GM18907 (cell line): ENCODE measurements at regions not wholly inside any gene's neighbourhood (a gene's known extent, or its start where the extent isn't known, plus 50 kb on each side); places are given as distances from the start of the nearest gene placed in this dataset.

Experiments
- ATAC-seq: cut with Tn5 transposase; IDR thresholded peaks from one replicate; pipeline ENCODE4 v1.9.1; 2021; ENCODE audit warnings: mild to moderate bottlenecking, moderate library complexity; ENCODE audit not compliant: unreplicated experiment

GRCh38 chr16:77590707-77591106 lies 131.6 kb upstream of the NUDT7 start:
- no peak for ATAC-seq

DNA sequence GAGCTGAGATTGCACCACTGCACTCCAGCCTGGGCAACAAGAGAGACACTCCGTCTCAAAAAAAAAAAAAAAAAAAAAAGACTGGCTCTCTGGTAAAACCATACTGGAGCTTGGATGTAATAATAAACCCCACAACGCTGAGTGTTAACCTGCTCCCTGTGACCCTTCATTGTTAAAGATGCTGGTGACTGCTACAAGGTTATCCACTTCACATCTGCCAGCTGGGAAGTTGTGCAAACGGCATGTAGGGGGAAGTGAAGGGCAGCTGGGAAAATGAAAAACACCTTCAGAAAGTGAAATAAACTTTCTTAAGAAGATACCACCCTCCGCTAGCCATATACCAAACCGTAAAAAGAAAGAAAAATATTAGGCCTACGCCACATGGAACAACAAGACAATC lies 131.0 kb upstream of the NUDT7 start:
- ATAC-seq = no peak

DNA sequence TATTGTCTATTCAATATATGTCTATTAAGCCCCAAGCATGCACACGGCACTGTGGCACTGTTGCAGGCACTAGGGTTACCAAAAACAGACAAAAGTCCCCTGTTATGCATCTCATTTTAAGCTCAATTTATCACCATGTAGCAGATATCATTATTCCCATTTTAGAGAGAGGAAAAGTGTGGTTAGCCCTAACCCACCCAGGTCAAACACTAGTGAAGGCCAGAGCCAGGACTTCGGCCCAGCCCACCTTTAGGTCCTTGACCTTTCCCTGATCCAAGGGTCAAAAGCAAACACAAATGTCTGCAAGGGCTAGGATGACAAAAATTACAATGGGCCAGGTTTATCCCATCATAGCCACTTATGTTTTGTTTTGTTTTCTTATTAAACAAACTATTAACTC lies 130.3 kb upstream of the NUDT7 start:
- no peak for ATAC-seq

DNA sequence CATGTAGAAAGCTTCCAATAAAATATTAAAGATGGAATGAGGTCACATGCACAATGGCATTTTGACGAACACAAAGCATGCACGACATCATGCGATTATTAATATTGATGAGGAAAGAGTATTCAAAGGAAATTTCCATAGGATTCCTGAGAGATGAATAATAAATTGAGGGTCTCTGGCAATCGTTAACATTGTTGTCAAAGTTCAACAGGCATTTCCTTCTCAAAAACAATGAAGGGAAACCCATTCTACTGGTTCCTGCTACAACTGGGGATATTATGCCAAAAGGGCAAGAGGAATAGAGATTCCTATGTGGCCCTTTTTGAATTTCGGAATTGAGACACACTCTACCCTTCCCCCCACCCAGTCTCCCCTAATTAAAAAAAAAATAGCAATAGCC lies 128.3 kb upstream of the NUDT7 start:
- no peak for ATAC-seq

GRCh38 chr16:77594799-77595596 lies 127.3 kb upstream of the NUDT7 start:
- no peak for ATAC-seq

- ATAC-seq = no peak
These were observed 126.1 kb upstream of the NUDT7 start for GRCh38 chr16:77596261-77596660.

- ATAC-seq = no peak
These were observed 122.4 kb upstream of the NUDT7 start for GRCh38 chr16:77599793-77600415.

DNA sequence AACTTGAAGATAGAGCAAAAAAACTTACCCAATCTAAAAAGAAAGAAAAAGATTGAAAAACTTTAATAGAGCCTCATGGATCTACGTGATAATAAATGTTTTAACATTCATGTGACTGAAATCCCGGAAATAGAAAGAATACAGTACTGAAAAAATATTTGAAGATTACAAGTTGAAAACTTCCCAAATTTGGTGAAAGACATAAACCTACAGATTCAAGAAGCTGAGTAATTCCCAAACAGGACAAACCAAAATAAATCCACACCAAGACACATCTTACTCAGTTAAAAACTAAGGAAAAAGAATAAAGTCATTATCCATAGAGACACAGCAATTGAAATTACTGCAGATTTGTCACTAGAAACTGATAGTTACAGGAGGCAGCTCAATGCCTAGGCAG lies 121.8 kb upstream of the NUDT7 start:
- no peak for ATAC-seq

GRCh38 chr16:77603656-77604055 lies 118.7 kb upstream of the NUDT7 start:
- no peak for ATAC-seq

DNA sequence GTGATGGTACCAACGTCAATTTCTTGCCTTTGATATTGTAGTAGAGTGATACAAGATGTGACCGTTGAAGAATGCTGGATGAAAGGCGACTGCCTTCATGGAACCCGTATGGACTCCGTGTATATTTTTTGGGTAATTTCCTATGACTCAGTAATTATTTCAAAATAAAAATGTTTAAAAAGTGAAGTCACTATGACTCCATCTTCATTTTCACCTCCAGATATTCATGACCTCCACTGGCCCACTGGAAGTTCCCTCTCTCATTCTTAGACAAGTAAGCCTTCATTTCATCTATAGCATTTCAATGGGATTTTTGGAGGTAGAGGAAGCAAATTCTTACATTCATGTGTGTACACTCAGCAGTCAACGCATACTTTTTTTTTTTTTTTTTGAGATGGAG lies 111.8 kb upstream of the NUDT7 start:
- ATAC-seq = no peak

- no peak for ATAC-seq
These were observed 110.9 kb upstream of the NUDT7 start for GRCh38 chr16:77611386-77611785.

- ATAC-seq = no peak
These were observed 109.7 kb upstream of the NUDT7 start for GRCh38 chr16:77612596-77612995.

DNA sequence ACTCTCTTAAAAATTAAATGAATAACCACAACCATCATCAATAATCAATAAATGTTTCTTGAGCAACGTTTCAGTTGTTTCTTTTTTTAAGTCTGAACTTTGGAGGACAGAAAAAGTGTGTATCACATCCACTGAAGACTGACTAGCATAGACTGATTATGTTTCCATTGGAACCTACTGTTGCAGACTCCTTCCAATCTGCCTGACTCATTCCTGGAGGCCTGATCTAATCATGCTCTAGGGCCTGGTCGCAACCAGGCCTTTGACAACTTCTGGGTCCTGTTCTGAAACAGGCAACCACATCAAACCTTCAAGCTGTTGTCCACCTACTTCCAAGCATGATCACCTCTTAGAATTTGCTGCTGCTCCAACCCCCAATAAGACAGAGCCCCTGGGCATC lies 109.2 kb upstream of the NUDT7 start:
- no peak for ATAC-seq

DNA sequence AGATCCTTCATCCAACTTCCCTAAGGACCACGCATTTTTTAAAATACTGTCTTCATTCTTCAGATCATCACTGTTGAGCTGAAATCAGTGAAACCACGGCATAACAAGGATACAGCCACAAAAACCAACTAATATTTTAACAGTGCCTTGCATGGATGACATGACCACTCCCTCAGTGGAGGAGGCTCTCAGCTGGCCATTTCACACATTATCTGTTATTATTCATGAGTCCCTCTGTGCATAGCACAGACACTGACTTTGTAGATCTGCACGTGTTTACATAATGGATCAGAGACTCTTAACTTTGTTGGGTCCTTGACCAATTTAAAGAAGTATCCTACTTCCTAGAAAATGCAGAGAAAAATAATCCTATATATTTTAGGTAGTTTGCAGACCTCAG lies 104.8 kb upstream of the NUDT7 start:
- no peak for ATAC-seq

- no peak for ATAC-seq
These were observed 104.3 kb upstream of the NUDT7 start for GRCh38 chr16:77617996-77618395.

DNA sequence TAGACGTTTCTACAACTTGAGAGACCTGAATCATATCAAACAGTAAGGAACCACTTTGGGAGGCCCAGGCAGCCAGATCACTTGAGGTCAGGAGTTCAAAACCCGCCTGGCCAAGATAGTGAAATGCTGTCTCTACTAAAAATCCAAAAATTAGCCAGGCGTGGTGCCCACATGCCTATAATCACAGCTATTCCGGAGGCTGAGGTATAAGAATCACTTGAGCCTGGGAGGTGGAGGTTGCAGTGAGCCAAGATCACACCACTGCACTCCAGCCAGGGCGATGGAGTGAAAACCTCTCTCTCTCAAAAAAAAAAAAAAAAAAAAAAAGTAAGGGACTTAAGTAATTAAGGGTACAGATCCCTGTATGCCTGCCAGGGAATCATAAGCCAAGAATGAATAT lies 103.4 kb upstream of the NUDT7 start:
- ATAC-seq = no peak

DNA sequence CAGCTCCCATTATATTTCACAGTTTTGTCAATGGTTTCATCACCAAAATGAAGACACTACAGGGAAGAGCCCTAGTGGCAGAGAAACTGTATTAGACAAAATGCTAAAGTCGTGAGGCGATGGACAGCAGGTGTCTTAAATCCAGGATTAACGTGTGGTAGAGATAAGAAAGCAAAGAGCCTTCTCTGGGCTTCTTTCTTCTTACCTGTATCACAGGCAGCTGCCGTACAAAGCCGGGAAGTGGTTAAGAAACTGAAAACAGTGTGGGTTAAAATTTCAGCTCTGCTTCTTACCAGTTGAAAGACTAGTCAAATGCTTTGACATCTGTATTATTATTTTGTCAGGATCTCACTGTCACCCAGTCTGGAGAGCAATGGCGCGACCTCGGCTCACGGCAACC lies 98.2 kb upstream of the NUDT7 start:
- ATAC-seq = no peak

DNA sequence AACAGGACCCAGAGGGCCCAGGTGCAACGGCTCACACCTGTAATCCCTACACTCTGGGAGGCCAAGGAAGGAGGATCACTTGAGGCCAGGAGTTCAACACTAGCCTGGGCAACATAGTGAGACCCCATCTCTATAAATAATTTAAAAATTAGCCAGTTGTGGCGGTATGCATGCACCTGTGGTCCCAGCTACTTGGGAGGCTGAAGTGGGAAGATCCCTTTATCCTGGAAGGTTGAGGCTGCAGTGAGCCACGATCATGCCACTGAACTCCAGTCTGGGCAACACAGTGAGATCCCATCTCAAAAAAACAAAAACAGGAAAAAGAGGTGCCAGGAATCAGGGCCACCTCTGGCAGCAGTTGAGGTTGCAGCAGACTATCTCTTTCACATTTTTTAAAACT lies 85.7 kb upstream of the NUDT7 start:
- no peak for ATAC-seq

- no peak for ATAC-seq
These were observed 84.4 kb upstream of the NUDT7 start for GRCh38 chr16:77637940-77638339.

GRCh38 chr16:77643176-77643575 lies 79.1 kb upstream of the NUDT7 start:
- ATAC-seq = no peak

DNA sequence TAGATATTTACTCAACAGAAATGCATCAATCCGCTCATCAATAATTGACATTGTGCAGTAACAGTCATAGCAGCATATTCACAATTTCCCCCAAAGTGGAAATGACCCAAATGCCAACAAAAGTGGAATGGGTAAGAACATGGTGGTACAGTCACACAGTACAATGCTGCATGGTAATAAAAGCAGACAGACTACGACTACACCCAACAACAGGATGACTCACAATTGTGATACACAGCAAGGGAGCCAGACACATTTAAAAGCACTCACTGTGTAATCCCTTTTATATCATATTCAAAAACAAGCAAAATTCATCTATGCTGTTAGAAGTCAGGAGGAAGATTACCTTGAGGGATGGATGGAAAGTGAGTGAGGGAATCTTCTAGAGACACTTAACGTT lies 76.5 kb upstream of the NUDT7 start:
- no peak for ATAC-seq

DNA sequence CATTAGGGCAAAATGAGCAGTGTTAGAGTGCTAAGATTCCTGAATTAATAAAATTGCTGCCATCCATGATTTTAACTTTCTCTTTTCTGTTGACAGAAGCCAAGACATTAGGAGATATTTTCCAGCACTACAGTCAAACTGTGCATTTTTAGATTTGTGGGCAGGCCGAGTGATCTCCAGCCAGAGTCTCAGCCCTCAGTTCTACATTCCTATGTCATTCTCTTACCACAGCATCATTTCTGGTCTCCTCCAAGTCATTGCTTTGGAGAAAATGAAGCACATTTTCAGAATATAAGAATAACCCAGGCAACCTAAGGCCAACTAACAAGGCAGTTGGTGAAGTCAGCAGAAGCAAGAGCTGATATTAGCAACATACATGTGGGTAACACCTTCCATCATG lies 74.6 kb upstream of the NUDT7 start:
- no peak for ATAC-seq

DNA sequence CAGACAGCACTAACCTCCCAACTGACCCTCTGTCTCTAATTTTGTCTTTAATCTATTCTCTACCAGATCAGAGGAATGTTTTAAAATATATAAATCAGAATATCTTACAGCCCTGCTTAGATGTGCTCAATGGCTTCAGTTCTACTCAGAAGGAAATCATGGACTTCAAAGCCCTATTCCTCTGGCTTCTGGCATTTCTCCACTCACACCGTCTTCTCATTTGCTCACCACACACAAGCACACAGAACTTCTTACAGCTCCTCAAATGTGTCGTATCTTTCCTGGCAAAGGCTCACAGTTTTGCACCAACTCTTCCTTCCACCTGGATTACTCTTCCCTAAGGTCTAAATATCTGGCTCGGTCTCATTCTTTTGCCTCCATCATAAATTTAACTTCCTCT lies 71.6 kb upstream of the NUDT7 start:
- ATAC-seq = no peak
